NCI-H748 treated with DMSO at 0.1 percent for 48 hours (cell line): ENCODE measurements at regions not wholly inside any gene's neighbourhood (a gene's known extent, or its start where the extent isn't known, plus 50 kb on each side); places are given as distances from the start of the nearest gene placed in this dataset.
A peak's percentile ranks its signal among the peaks of the same experiment; 100 is the strongest.

Source experiments
- DNase-seq: peaks from one replicate; lab custom pipeline; 2025; lab: John Stamatoyannopoulos, UW

DNA sequence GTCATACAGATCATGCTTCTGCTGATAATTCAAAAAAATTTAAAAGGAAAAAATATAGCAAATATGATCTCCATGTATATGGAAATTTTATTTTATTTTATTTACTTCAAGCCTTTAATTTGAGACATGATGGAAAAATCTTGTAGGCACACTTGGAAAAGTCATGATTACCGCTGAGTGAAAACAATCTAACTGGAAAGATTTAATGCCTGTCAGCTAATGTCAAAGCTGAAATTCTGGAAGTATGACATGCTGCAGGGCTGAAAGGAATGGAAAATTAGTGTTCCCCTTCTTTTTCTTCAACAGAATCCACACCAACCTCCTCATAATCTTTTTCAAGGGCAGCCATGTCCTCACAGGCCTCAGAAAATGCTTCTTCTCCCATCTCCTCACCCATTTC lies 58.2 kb downstream of the RPRM start:
- DNase-seq: no peak

- no peak for DNase-seq
Measured at GRCh38 chr2:153417077-153417476, 61.5 kb downstream of the RPRM start.

DNA sequence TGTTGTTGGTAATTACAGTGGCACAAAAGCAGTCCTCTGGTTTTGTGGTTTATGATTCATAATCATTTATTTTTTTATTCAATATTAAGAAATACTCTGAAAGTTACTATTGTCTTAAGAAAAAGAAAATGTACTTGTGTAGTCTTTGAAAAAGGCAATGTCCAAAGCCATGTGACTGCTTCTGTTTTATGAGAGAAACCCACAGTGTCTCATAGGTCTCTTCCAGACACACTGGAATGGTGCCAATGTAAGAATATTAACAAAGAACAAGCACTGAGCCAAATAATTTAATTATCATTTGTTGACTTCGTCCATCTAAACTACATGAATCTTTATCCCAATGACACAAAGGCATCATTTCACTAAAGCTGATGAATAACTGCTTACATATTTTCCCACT lies 62.5 kb downstream of the RPRM start:
- DNase-seq: peak; percentile 49

DNA sequence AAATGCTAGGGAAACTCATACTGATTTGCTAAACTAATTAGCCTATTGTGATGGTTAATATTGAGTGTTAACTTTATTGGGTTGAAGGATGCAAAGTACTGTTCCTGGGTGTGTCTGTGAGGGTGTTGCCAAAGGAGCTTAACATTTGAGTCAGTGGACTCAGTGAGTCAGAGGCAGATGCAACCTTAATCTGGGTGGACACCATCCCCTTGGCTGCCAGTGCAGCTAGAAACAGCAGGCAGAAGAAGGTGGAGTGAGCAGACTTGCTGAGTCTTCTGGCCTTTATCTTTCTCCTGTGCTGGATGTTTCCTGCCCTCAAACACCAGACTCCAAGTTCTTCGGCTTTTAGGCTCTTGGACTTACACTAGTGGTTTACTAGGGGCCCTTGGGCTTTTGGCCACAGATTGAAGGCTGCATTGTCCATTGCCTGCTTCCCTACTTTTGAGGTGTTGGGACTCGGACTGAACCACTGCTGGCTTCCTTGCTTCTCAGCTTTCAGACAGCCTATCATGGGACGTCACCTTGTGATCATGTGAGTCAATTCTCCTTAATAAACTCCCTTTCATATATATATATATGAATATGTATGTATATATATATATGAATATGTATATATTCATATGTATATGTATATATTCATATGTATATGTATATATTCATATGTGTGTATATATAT lies 69.7 kb downstream of the RPRM start:
- DNase-seq: no peak

GRCh38 chr2:153405196-153405595 lies 73.4 kb downstream of the RPRM start:
- no peak for DNase-seq

DNA sequence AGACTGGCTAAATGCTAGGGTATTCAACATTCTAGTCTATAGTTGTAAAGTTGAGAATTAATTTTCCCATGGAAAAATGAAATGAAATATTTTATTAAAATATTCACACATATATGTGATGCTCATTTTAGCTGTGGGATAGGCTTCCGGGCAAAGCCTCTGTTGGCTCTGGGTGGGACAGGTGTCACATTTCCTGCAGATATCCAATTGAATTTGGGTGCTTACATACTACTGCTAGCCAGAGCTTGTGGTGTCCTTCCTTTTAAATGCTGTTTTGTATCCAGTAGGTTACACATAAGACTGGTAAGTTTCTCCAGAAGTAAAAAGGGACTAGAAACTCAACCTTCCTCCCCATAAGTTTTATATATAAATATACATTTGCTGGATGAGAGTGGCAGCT lies 73.8 kb downstream of the RPRM start:
- DNase-seq: peak; percentile 41

- peak; percentile 65 for DNase-seq
Measured at GRCh38 chr2:153403940-153404339, 74.6 kb downstream of the RPRM start.

DNA sequence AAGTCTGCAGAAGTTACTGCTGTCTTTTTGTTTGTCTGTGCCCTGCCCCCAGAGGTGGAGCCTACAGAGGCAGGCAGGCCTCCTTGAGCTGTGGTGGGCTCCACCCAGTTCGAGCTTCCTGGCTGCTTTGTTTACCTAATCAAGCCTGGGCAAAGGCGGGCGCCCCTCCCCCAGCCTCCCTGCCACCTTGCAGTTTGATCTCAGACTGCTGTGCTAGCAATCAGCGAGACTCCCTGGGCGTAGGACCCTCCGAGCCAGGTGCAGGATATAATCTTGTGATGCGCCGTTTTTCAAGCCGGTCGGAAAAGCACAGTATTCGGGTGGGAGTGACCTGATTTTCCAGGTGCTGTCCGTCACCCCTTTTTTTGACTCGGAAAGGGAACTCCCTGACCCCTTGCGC lies 75.2 kb downstream of the RPRM start:
- DNase-seq: peak; percentile 55

GRCh38 chr2:153394686-153395085 lies 83.9 kb downstream of the RPRM start:
- no peak for DNase-seq

- no peak for DNase-seq
Measured at GRCh38 chr2:153394247-153394646, 84.3 kb downstream of the RPRM start.

GRCh38 chr2:153393518-153393917 lies 85.0 kb downstream of the RPRM start:
- DNase-seq: no peak

GRCh38 chr2:153391131-153391530 lies 87.4 kb downstream of the RPRM start:
- DNase-seq: no peak

DNA sequence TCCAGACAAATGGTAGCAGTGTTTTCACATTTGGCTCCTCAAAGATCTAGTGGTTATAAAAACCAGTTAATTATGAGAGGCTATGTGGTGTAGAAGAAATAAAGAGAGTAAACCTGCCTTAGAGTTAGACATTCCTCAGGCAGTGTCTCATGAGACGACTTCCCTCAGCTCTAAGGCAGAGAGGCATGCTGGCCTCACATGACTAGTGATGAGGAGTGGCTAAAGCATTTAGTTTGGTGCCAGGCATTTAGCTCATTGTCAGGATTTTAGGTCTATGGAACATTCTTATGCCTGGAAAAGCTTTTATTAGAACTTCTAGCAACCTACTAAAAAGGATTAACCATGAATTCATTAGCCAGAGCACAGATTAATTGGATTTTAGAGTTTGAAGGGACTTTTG lies 90.3 kb downstream of the RPRM start:
- DNase-seq: no peak

DNA sequence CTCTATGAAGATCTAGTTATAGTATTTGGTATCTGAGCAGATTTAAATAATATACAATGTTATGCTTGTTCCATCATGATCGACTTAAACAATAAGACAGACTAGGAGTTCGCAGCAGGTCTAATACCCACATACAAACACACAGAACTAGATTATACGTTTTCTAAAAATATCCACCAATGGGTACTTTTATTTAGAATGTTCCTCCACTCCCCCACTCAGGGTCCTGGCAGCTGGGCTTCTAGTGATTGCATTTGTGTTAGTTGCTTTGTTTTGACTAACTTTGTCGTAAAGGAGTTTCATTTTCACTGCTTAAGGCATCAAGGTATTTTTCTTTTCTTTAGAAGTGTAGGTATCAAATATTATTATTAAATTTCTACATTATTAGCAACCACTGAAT lies 91.4 kb downstream of the RPRM start:
- no peak for DNase-seq

DNA sequence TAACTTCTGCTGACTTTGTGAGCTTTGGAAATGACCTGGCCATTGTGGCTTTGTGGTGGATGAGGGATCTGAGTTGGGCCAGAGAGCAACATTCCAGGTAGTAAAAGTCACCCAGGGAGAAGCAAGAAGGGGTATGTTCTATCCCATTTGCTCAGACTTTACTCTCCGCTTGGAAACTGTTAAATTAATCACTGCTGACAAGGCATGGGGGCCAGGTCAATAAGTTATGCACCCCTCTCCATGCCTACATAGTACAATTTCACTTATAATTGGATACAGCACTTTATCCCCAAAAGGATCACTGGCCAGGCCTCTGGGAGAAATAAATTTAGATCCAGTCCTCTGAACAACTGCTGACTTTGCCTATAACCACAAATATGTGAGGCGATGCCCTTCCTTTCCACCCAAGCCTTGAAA lies 92.1 kb downstream of the RPRM start:
- DNase-seq: no peak

DNA sequence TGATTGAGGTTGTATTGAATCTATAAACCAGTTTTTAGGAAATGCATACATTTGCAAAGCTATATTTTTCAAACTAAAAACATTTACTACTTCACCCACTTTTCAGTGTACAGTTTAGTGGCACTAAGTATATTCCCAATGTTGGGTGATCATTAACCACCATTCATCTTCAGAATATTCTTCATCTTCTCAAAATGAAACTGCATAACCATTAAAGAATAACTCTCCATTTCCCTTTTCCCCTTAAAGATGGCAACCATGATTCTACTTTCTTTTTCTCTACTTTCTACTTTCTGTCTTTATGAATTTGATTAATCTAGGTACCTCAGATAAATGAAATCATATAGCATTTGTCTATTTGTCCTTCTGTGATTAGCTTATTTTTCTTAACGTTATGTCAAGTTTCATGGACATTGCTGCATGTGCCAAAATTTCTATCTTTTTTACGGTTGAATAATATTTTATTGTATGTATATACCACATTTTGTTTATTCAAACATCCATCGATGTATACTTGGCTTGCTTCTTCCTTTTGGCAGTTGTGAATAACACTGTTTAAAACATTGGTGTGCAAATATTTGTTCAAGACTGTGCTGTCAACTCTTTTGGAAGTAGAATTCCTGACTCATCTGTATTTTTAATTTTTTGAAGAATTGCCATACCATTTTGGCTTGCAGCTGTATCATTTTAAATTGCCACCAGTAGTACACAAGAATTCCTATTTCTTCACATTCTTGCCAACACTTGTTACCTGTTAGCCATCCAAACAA lies 104.9 kb downstream of the RPRM start:
- DNase-seq: no peak

- no peak for DNase-seq
Measured at GRCh38 chr2:153360239-153360638, 118.3 kb downstream of the RPRM start.

- no peak for DNase-seq
Measured at GRCh38 chr2:153354377-153354776, 124.2 kb downstream of the RPRM start.

- no peak for DNase-seq
Measured at GRCh38 chr2:153349603-153350002, 129.0 kb downstream of the RPRM start.

GRCh38 chr2:153347818-153348495 lies 130.6 kb downstream of the RPRM start:
- no peak for DNase-seq

DNA sequence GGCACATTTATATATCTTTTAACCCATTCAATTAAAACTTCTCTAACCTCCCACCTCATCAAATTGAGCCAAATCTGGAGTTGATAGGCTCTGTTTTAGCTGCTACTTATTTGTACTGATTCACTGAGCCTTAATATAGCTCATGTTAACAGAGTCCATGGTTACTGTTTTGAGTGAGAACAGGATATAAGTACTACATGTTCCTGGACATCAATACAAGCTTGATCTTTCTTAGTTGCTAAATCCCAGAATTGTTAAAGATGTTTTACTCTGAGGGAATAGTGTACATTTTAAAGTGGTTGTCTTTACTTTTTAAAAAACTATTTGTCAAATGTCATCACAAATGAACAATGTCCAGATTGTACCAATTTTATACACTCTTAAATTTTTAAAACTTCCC lies 157.7 kb downstream of the RPRM start:
- no peak for DNase-seq

GRCh38 chr2:153311432-153311831 lies 167.1 kb downstream of the RPRM start:
- DNase-seq: no peak

GRCh38 chr2:153308466-153308865 lies 170.1 kb downstream of the RPRM start:
- no peak for DNase-seq
